Mesenchymal stem cell (in vitro differentiated cells and primary cell): ENCODE measurements at regions not wholly inside any gene's neighbourhood (a gene's known extent, or its start where the extent isn't known, plus 50 kb on each side); places are given as distances from the start of the nearest gene placed in this dataset.

Experiments used
- DNase-seq: peaks from one replicate; pipeline ENCODE4 v3.0.0-alpha.2; 2013
- H2AFZ ChIP-seq: one replicate; pipeline ENCODE4 v1.6.1; 2013; ENCODE audit warnings: low read depth, mild to moderate bottlenecking, control low read depth, inconsistent platforms, low read length, moderate library complexity
- H2AK5ac ChIP-seq: 2 replicates; pipeline ENCODE4 v1.6.1; 2013; ENCODE audit warnings: low read length, moderate library complexity, mild to moderate bottlenecking, inconsistent platforms; ENCODE audit not compliant: severe bottlenecking
- H2BK120ac ChIP-seq: one replicate; pipeline ENCODE4 v1.6.1; 2013; ENCODE audit warnings: low read depth, mild to moderate bottlenecking, inconsistent platforms, low read length, moderate library complexity
- H2BK12ac ChIP-seq, 2 experiments: one replicate each; pipeline ENCODE4 v1.6.1; 2013; ENCODE audit warnings: inconsistent platforms in 2 of 2, low read length in 2 of 2, mild to moderate bottlenecking in 2 of 2, moderate library complexity in 2 of 2, control low read depth in 1 of 2
- H2BK15ac ChIP-seq: one replicate; pipeline ENCODE4 v1.6.1; 2013; ENCODE audit warnings: mild to moderate bottlenecking, low read depth, inconsistent platforms; ENCODE audit not compliant: poor library complexity, severe bottlenecking
- H2BK5ac ChIP-seq: 2 replicates; pipeline ENCODE4 v1.6.1; 2013; ENCODE audit warnings: low read depth, mild to moderate bottlenecking, low read length, control low read depth, inconsistent platforms; ENCODE audit not compliant: poor library complexity, severe bottlenecking
- H3K14ac ChIP-seq, 2 experiments: one replicate each; pipeline ENCODE4 v1.6.1; 2013; ENCODE audit warnings: inconsistent platforms in 2 of 2, low read length in 2 of 2, control low read depth in 1 of 2, mild to moderate bottlenecking in 1 of 2, moderate library complexity in 1 of 2
- H3K18ac ChIP-seq, 2 experiments: one replicate each; pipeline ENCODE4 v1.6.1; 2013; ENCODE audit warnings: inconsistent platforms in 2 of 2, low read length in 2 of 2, control low read depth in 1 of 2, low read depth in 1 of 2, mild to moderate bottlenecking in 1 of 2
- H3K23ac ChIP-seq, 2 experiments: one replicate each; pipeline ENCODE4 v1.6.1; 2013; ENCODE audit warnings: inconsistent platforms in 2 of 2, low read length in 2 of 2, mild to moderate bottlenecking in 2 of 2, moderate library complexity in 2 of 2, control low read depth in 1 of 2
- H3K27ac ChIP-seq: 2 replicates; pipeline ENCODE4 v1.5.1; 2013; ENCODE audit warnings: mild to moderate bottlenecking, moderate library complexity, low read length, control low read depth, inconsistent platforms; ENCODE audit not compliant: poor library complexity, severe bottlenecking
- H3K27me3 ChIP-seq, 2 experiments: 2 replicates each; pipeline versions ENCODE4 v1.6.1 to v1.7.0; 2013; ENCODE audit warnings: low read length in 2 of 2, mild to moderate bottlenecking in 2 of 2, moderate library complexity in 2 of 2, control low read depth in 1 of 2, inconsistent platforms in 1 of 2; ENCODE audit not compliant: control insufficient read depth in 1 of 2, insufficient read depth in 1 of 2
- H3K36me3 ChIP-seq, 2 experiments: 2 replicates each; pipeline versions ENCODE4 v1.6.1 to v1.7.0; 2013; ENCODE audit warnings: low read length in 2 of 2, control low read depth in 1 of 2, inconsistent platforms in 1 of 2, low read depth in 1 of 2, mild to moderate bottlenecking in 1 of 2; ENCODE audit not compliant: insufficient read depth in 2 of 2, control insufficient read depth in 1 of 2
- H3K4ac ChIP-seq, 2 experiments: one replicate each; pipeline ENCODE4 v1.6.1; 2013; ENCODE audit warnings: inconsistent platforms in 2 of 2, low read length in 2 of 2, mild to moderate bottlenecking in 2 of 2, moderate library complexity in 2 of 2, control low read depth in 1 of 2, low read depth in 1 of 2
- H3K4me1 ChIP-seq: 2 replicates; pipeline ENCODE4 v1.6.1; 2013; ENCODE audit warnings: low read depth, low read length, control low read depth; ENCODE audit not compliant: control insufficient read depth, insufficient read depth
- H3K4me2 ChIP-seq: 2 replicates; pipeline ENCODE4 v1.6.1; 2013; ENCODE audit warnings: low read length, mild to moderate bottlenecking, inconsistent platforms; ENCODE audit not compliant: poor library complexity, severe bottlenecking
- H3K4me3 ChIP-seq, 2 experiments: 2 replicates each; pipeline versions ENCODE4 v1.5.1 to v1.7.0; 2013; ENCODE audit warnings: low read length in 2 of 2, mild to moderate bottlenecking in 2 of 2, control low read depth in 1 of 2, low read depth in 1 of 2; ENCODE audit not compliant: insufficient read depth in 1 of 2
- H3K79me1 ChIP-seq: replicated peaks from 2 replicates; pipeline ENCODE4 v1.6.1; 2013; ENCODE audit warnings: mild to moderate bottlenecking, control low read depth, low read length, inconsistent platforms; ENCODE audit not compliant: poor library complexity, severe bottlenecking
- H3K9ac ChIP-seq: 2 replicates; pipeline ENCODE4 v1.7.0; 2013; ENCODE audit warnings: mild to moderate bottlenecking, low read length, moderate library complexity
- H3K9me3 ChIP-seq: 2 replicates; pipeline ENCODE4 v1.7.0; 2013; ENCODE audit warnings: mild to moderate bottlenecking, low read length; ENCODE audit not compliant: control insufficient read depth
- H4K8ac ChIP-seq: one replicate; pipeline ENCODE4 v1.6.1; 2013; ENCODE audit warnings: inconsistent platforms, mild to moderate bottlenecking, low read length, moderate library complexity
- H4K91ac ChIP-seq: one replicate; pipeline ENCODE4 v1.6.1; 2013; ENCODE audit warnings: mild to moderate bottlenecking, low read length, inconsistent platforms
- WGBS: methylation state at CpG from one replicate; pipeline ENCODE4 v1.1.7; 2013; ENCODE audit warnings: mixed read lengths; 5-methylcytosine and 5-hydroxymethylcytosine counted together

DNA sequence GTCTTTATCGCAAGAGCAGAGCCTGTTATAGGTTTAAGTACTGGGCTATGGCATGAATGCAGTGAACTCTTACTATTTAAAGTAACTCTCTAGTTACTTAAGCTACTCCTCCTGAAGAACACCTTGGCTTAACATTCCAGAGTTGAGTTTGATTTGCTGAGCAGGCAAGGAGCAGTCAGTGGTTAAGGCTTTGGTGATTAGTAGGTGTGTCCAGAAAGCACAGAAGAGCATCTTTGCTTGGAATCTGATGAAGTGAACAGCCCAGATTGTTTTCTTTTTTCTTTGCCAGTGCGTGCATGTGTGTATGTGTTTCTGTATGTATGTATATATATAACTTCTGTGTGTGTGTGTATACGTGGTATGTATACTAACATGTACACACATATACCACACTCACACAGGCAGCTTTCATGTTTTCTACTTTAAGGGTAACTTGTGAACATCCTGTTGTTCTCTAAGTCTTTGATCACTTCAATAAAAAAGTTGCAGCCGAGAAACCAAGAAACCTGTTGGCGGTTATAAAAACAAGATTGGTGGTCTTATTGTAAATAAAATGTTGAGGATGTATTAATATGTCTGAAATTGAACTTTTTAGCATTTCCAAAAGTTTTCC lies 56.2 kb upstream of the TULP4 start:
- Histone ChIP-seq H3K23ac (no peak overlapping the region), H3K9me3 (no peaks in the 10 kb centered on the region), H2AFZ (no peak overlapping the region), H2BK120ac (no peak overlapping the region), H3K18ac (no peak overlapping the region), H4K91ac (no peak overlapping the region), H3K9ac (no peak overlapping the region), H3K4me1 (peaks cover 2% of the 10 kb centered on the region), H3K14ac (no peak overlapping the region), H3K27ac (no peak overlapping the region), H2BK12ac (no peak overlapping the region), H3K36me3 (no peaks in the 10 kb centered on the region), H2AK5ac (no peak overlapping the region), H3K4me3 (no peak overlapping the region), H4K8ac (no peak overlapping the region), H3K27me3 (no peaks in the 10 kb centered on the region), H3K4ac (no peak overlapping the region), H2BK5ac (no peak overlapping the region), H3K4me2 (no peak overlapping the region), H2BK15ac (no peak overlapping the region), H3K79me1 (peaks cover 39% of the 10 kb centered on the region)
- no peak for DNase-seq
- WGBS, result 100% methylated on average over 1 of the region's 5 CpGs

DNA sequence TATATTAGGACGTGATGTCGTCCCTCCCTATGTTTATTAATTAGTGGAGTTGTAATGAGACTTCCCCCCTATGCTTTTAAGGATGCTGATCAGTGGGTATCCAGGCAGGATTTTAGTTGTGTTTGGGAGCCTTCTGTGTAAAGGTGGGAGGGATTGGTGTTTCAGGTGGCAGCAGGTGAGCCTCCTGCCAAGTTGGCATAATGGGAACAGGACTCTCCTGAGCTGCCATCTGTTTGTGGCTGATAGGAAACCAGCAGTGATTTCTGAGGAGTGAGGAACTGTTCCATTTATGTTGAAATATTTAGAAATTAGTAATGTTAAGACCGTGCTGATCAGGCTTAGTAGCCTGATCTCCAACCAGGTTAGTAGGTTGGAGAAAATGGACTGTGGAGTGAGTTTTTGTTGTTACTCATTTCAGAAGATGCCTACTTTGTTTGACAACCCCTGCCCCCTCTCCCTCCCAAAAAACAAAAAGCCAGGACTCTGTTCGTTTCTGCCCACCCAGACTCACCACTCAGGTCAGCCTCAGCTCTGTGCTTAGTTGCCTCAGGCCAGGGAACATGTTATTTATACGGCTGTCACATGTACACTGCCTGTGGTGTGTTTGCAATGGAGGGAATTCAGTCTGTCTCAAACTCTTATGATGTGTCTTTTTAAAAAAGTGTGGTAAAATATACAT lies 55.4 kb upstream of the TULP4 start:
- no peak overlapping the region for H3K9ac ChIP-seq
- WGBS, result 95% methylated on average over 5 of the region's 5 CpGs

DNA sequence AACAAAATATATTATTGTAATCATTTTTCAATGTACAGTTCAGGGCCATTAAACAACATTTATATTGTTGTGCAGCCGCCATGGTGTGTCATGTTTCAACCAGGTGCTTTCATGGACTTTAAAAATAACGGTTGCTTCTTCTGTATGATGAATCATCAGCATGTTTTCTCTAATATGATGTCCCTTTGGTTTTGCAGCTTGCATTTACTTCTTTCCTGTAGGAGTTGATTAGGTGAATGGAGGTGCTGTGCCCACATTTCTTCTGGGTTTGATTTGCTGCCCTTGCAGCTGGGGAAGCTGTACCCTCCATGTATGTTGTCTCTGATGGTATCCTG lies 54.9 kb upstream of the TULP4 start:
- Histone ChIP-seq H3K14ac (no peak overlapping the region), H2BK12ac (no peak overlapping the region), H3K79me1 (peaks cover 41% of the 10 kb centered on the region), H3K9ac (no peak overlapping the region), H2AFZ (no peak overlapping the region), H3K4me2 (no peak overlapping the region), H4K8ac (no peak overlapping the region), H2BK120ac (no peak overlapping the region), H3K36me3 (no peaks in the 10 kb centered on the region), H3K23ac (no peak overlapping the region), H2BK15ac (no peak overlapping the region), H3K9me3 (no peaks in the 10 kb centered on the region), H3K18ac (no peak overlapping the region), H2AK5ac (no peak overlapping the region), H3K4me3 (no peak overlapping the region), H4K91ac (no peak overlapping the region), H3K4ac (no peak overlapping the region), H3K27ac (no peak overlapping the region), H3K4me1 (peaks cover 2% of the 10 kb centered on the region), H2BK5ac (no peak overlapping the region), H3K27me3 (no peaks in the 10 kb centered on the region)
- no peak for DNase-seq
- 92% methylated on average over 2 of the region's 2 CpGs for WGBS

More for the DNA sequence above, 55.4 kb upstream of the TULP4 start:
- Histone ChIP-seq H3K4me3 (no peak overlapping the region), H3K27ac (no peak overlapping the region), H2BK120ac (no peak overlapping the region), H3K4me1 (peaks cover 2% of the 10 kb centered on the region), H3K14ac (no peak overlapping the region), H2BK5ac (no peak overlapping the region), H3K79me1 (peaks cover 39% of the 10 kb centered on the region), H2AFZ (no peak overlapping the region), H2AK5ac (no peak overlapping the region), H3K18ac (no peak overlapping the region), H3K23ac (no peak overlapping the region), H2BK12ac (no peak overlapping the region), H4K8ac (no peak overlapping the region), H4K91ac (no peak overlapping the region), H2BK15ac (no peak overlapping the region), H3K4ac (no peak overlapping the region), H3K36me3 (no peaks in the 10 kb centered on the region), H3K27me3 (no peaks in the 10 kb centered on the region), H3K4me2 (no peak overlapping the region), H3K9me3 (no peaks in the 10 kb centered on the region)
- DNase-seq, result no peak

DNA sequence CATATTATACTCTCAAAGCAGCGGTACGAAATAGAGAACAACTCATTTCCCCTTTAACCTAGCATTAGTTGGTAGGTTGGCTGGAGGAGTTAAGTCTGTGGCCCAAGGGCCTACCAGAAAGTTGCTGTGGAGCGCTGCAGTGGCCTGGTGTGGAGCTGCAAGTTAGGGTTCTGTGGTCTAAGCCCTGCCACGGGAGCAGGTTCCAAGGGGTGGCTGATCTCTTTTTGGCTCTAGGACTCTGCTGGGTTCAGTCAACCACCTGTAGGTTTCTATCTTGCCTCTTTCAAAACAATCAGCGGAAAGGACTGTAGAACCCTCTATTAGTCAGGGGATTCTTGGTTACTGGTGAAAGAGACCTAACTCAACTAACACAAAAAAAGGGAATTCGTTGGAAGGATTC lies 54.5 kb upstream of the TULP4 start:
- Histone ChIP-seq H2BK5ac (no peak overlapping the region), H3K4me3 (no peak overlapping the region), H3K9me3 (no peaks in the 10 kb centered on the region), H2BK15ac (no peak overlapping the region), H3K4ac (no peak overlapping the region), H3K27ac (no peak overlapping the region), H2AK5ac (no peak overlapping the region), H3K9ac (no peak overlapping the region), H3K14ac (no peak overlapping the region), H4K8ac (no peak overlapping the region), H3K36me3 (no peaks in the 10 kb centered on the region), H3K27me3 (no peaks in the 10 kb centered on the region), H4K91ac (no peak overlapping the region), H3K4me1 (peaks cover 2% of the 10 kb centered on the region), H2BK120ac (no peak overlapping the region), H2AFZ (no peak overlapping the region), H3K79me1 (peaks cover 42% of the 10 kb centered on the region), H3K18ac (no peak overlapping the region), H3K23ac (no peak overlapping the region), H2BK12ac (no peak overlapping the region), H3K4me2 (no peak overlapping the region)
- DNase-seq, result no peak
- 93% methylated on average over 3 of the region's 6 CpGs for WGBS
